Lower lobe of right lung (tissue), 2 donors: ENCODE measurements at regions not wholly inside any gene's neighbourhood (a gene's known extent, or its start where the extent isn't known, plus 50 kb on each side); places are given as distances from the start of the nearest gene placed in this dataset.

Experiments
- ATAC-seq, 2 donors: fragments of 200-7000 bp; cut with Tn5 transposase; one replicate each; pipeline ENCODE4 v1.9.1; 2020 to 2022; ENCODE audit warnings: mild to moderate bottlenecking in 2 of 2, moderate library complexity in 2 of 2
- DNase-seq: peaks from one replicate; pipeline ENCODE4 v3.0.0-alpha.2; 2020
- H3K27ac ChIP-seq: fragments of 200-600 bp; one replicate; pipeline ENCODE4 v1.8.0; 2022
- H3K27me3 ChIP-seq: fragments of 200-600 bp; one replicate; pipeline ENCODE4 v1.8.0; 2022; ENCODE audit warnings: low read depth
- H3K36me3 ChIP-seq: fragments of 200-600 bp; one replicate; pipeline ENCODE4 v1.8.0; 2022; ENCODE audit warnings: mild to moderate bottlenecking
- H3K4me1 ChIP-seq: fragments of 200-600 bp; one replicate; pipeline ENCODE4 v1.8.0; 2022
- H3K4me3 ChIP-seq: fragments of 200-600 bp; one replicate; pipeline ENCODE4 v1.8.0; 2022; ENCODE audit warnings: mild to moderate bottlenecking
- H3K9me3 ChIP-seq: fragments of 200-600 bp; one replicate; pipeline ENCODE4 v1.8.0; 2022
- intact Hi-C: fragments of 100-400 bp; cut with DNase I; formaldehyde crosslinking; loops from one replicate; pipeline ENCODE4 v1.11.0; 2022
- TF ChIP-seq, protein P1 (sequence below): fragments of 200-600 bp; IDR thresholded peaks from one replicate; pipeline ENCODE4 v1.8.0; 2022; ENCODE audit warnings: antibody characterized with exemption, mild to moderate bottlenecking
- donor health status: DM: no; HTN: yes; CAD: no; lungs with severe emphysema.

DNA sequence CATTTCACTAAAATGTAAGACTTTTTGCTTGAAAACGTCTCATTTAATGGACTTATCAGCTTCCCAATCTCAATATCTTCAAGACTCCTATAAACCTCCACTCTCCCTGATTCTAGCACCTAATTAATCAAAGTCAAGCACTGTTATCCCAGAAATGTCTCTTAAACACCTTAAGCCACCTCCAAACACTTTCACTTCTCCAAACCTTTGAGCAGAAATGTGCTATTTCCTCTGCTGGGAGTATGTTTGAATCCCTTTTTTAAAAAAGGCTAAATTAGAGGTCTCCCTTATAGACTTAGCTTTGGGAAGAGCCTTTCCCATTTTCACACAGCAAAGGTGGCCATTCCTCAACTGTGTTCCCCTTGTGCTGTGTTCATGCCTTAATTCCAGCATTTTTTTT is 146.2 kb upstream of the SYN3 start:
- H3K4me1 ChIP-seq, result no peaks in the 10 kb centered on the region
- DNase-seq, result no peak
- no peaks in the 10 kb centered on the region for H3K9me3 ChIP-seq
- TF ChIP-seq, protein P1, sequence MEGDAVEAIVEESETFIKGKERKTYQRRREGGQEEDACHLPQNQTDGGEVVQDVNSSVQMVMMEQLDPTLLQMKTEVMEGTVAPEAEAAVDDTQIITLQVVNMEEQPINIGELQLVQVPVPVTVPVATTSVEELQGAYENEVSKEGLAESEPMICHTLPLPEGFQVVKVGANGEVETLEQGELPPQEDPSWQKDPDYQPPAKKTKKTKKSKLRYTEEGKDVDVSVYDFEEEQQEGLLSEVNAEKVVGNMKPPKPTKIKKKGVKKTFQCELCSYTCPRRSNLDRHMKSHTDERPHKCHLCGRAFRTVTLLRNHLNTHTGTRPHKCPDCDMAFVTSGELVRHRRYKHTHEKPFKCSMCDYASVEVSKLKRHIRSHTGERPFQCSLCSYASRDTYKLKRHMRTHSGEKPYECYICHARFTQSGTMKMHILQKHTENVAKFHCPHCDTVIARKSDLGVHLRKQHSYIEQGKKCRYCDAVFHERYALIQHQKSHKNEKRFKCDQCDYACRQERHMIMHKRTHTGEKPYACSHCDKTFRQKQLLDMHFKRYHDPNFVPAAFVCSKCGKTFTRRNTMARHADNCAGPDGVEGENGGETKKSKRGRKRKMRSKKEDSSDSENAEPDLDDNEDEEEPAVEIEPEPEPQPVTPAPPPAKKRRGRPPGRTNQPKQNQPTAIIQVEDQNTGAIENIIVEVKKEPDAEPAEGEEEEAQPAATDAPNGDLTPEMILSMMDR, result no peak
- no peak overlapping the region for H3K27ac ChIP-seq
- intact Hi-C loops, result no loop called here
- no peak overlapping the region for H3K4me3 ChIP-seq
- no peak for ATAC-seq
- H3K27me3 ChIP-seq, result peaks cover 20% of the 10 kb centered on the region
- no peaks in the 10 kb centered on the region for H3K36me3 ChIP-seq

DNA sequence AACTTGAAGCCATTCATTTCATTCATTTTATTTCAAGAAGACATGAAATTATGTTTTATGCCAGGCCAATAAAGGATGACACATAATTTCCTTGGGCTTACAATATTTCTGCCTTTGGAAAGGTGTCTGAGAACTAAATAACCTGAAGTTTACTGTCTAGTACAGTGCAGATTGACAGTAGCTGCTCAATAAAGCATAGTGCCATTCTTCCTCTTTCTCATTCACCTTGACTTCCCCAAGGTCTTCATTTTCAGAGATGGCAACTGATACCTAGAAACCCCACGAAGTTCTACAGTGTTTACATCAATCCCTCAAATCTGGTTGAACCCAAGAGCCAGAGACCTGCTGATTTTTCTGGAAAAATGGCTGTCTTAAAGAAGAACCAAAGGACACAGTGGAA is 144.3 kb upstream of the SYN3 start:
- no peak overlapping the region for H3K27ac ChIP-seq
- H3K27me3 ChIP-seq, result peaks cover 14% of the 10 kb centered on the region
- no peak for DNase-seq
- TF ChIP-seq, protein P1, result no peak
- H3K36me3 ChIP-seq, result no peaks in the 10 kb centered on the region
- intact Hi-C loops, result no loop called here
- no peak overlapping the region for H3K4me3 ChIP-seq
- no peaks in the 10 kb centered on the region for H3K4me1 ChIP-seq
- ATAC-seq, result no peak
- no peaks in the 10 kb centered on the region for H3K9me3 ChIP-seq

DNA sequence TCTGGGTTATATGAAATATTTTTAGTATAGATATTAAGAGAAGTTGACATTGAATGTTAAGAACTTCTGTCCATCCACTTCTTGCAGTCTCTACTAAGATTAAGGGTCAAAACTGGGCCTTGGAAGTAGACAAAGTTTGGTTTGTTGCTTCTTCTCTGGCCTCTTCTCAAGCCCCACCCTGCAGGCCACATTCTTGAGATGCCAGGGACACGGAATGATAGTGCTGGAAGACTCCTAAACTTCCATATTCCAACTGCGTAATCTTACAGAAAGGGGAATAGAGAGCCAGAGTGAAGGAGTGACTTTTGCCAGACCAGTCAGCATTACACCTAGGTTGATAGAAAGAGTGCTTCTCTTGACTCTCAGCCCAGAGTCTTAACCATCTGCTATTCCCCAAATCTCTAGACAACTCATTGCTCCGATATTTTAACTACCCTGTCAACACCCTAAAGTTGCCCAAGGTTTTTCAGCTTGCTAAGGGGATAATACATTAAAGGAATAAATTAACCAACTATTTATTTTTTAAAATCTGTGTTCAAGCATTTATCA is 136.4 kb upstream of the SYN3 start:
- Histone ChIP-seq H3K4me3 (no peak overlapping the region), H3K27me3 (no peaks in the 10 kb centered on the region), H3K27ac (no peak overlapping the region), H3K36me3 (no peaks in the 10 kb centered on the region), H3K9me3 (no peaks in the 10 kb centered on the region), H3K4me1 (no peaks in the 10 kb centered on the region)
- intact Hi-C loops, result no loop called here
- DNase-seq (no peak), ATAC-seq (no peak)
- TF ChIP-seq, protein P1, result no peak

DNA sequence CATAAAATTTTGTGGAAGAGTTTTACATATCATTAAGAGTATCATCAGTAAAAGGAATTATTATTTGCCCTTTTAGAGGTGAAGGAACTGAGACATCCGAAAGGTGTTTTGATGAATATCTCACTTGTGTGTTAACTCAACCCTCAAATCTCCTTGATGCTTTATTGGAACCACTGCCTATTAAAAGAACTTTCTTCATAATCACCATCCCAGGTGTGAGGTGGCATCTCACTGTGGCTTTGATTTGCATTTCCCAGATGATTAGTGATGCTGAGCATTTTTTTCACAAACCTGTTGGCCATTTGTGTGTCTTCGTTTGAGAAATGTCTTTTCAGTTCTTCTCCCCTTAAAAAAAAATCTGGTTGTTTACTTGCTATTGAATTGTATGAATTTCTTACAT is 134.0 kb upstream of the SYN3 start:
- intact Hi-C loops, result no loop called here
- H3K9me3 ChIP-seq, result no peaks in the 10 kb centered on the region
- no peaks in the 10 kb centered on the region for H3K27me3 ChIP-seq
- H3K27ac ChIP-seq, result no peak overlapping the region
- no peak overlapping the region for H3K4me3 ChIP-seq
- DNase-seq (no peak), ATAC-seq (no peak)
- TF ChIP-seq, protein P1, result no peak
- H3K4me1 ChIP-seq, result no peaks in the 10 kb centered on the region
- no peaks in the 10 kb centered on the region for H3K36me3 ChIP-seq

DNA sequence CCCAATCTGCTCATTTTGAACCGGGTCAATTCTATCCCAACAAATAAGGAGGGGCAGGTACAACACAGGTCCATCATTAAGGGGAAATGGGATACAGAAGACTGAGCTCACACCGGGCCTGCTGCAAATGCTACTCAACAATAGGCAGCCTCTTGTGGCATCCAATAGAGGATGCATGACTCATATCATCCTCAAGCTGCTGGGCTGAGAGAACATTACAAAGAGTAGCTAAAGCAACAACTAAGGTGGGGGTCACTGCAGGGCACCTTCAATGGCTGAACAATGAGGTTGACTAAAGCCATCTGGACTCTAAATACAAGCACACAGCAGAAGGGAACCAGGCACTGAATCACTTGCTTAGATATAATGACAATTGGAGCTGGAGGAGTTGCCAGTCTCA is 130.1 kb upstream of the SYN3 start:
- TF ChIP-seq, protein P1, result no peak
- no peak overlapping the region for H3K27ac ChIP-seq
- no peaks in the 10 kb centered on the region for H3K36me3 ChIP-seq
- H3K27me3 ChIP-seq, result no peaks in the 10 kb centered on the region
- H3K4me3 ChIP-seq, result no peak overlapping the region
- H3K9me3 ChIP-seq, result no peaks in the 10 kb centered on the region
- intact Hi-C loops, result no loop called here
- no peak for DNase-seq
- ATAC-seq, result no peak
- H3K4me1 ChIP-seq, result no peaks in the 10 kb centered on the region

DNA sequence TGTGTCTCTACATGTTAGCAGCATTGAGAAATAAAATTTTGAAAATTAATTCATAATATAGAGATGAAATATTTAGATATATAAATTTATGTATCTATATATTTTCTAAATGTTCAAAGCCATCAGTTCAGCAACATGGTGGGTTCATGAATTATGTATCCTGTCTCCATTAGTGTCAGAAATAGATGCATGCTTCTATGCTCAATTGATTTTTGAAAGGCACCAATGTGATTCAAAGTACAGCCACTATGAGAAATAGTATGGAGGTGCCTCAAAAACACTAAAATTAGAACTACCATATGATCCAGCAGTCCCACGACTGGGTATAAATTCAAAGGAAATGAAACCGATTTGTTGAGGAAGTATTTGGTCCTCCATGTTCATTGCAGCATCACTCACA is 128.6 kb upstream of the SYN3 start:
- Histone ChIP-seq H3K27me3 (no peaks in the 10 kb centered on the region), H3K36me3 (no peaks in the 10 kb centered on the region), H3K4me1 (no peaks in the 10 kb centered on the region), H3K27ac (no peak overlapping the region), H3K4me3 (no peak overlapping the region), H3K9me3 (no peaks in the 10 kb centered on the region)
- no peak for DNase-seq
- TF ChIP-seq, protein P1, result no peak
- intact Hi-C loops, result no loop called here
- no peak for ATAC-seq
